Kidney epithelial cell (primary cell): ENCODE measurements at regions not wholly inside any gene's neighbourhood (a gene's known extent, or its start where the extent isn't known, plus 50 kb on each side); places are given as distances from the start of the nearest gene placed in this dataset.

ENCODE experiments used
- DNase-seq: peaks from one replicate; pipeline ENCODE4 v3.0.0-alpha.2; 2010; ENCODE audit warnings: low read depth
- H3K27me3 ChIP-seq: 2 replicates; pipeline ENCODE4 v1.6.0; 2011; ENCODE audit warnings: low read length; ENCODE audit not compliant: control insufficient read depth, insufficient read depth
- H3K36me3 ChIP-seq: 2 replicates; pipeline ENCODE4 v1.5.1; 2011; ENCODE audit warnings: low read length; ENCODE audit not compliant: control insufficient read depth, insufficient read depth
- H3K4me3 ChIP-seq: 2 replicates; pipeline ENCODE4 v1.5.1; 2011; ENCODE audit warnings: low read depth, mild to moderate bottlenecking, control low read depth, low read length
- TF ChIP-seq, protein P1 (sequence below): IDR thresholded peaks from 2 replicates; pipeline ENCODE4 v1.5.1; 2011; ENCODE audit warnings: mild to moderate bottlenecking, moderate library complexity, low read length, control low read depth, inconsistent platforms; ENCODE audit not compliant: insufficient read depth, poor library complexity, severe bottlenecking

- Histone ChIP-seq H3K27me3 (no peaks in the 10 kb centered on the region), H3K36me3 (no peaks in the 10 kb centered on the region), H3K4me3 (no peak overlapping the region)
- no peak for DNase-seq
- TF ChIP-seq, protein P1, sequence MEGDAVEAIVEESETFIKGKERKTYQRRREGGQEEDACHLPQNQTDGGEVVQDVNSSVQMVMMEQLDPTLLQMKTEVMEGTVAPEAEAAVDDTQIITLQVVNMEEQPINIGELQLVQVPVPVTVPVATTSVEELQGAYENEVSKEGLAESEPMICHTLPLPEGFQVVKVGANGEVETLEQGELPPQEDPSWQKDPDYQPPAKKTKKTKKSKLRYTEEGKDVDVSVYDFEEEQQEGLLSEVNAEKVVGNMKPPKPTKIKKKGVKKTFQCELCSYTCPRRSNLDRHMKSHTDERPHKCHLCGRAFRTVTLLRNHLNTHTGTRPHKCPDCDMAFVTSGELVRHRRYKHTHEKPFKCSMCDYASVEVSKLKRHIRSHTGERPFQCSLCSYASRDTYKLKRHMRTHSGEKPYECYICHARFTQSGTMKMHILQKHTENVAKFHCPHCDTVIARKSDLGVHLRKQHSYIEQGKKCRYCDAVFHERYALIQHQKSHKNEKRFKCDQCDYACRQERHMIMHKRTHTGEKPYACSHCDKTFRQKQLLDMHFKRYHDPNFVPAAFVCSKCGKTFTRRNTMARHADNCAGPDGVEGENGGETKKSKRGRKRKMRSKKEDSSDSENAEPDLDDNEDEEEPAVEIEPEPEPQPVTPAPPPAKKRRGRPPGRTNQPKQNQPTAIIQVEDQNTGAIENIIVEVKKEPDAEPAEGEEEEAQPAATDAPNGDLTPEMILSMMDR = no peak
These were observed 221.4 kb upstream of the RBFOX1 start for GRCh38 chr16:7111265-7111664.

DNA sequence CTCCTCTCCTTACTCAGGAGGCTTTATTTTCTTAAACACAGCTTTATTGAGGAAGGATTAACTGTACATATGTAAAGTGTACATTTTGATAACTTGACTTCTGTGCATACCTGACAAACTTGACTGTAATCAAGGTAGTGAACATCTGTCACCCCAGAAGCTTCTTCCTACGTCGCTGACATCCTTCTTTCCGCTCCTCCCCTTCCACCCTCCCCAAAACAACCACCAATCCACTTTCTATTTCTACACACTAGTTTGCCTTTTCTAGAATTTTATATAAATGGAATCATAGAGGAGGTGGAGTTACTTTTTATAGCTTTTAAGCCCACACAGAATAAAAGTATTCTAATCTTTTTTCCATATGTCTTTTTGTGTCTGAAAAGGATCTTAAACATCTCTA lies 225.2 kb upstream of the RBFOX1 start:
- no peak overlapping the region for H3K4me3 ChIP-seq
- H3K27me3 ChIP-seq = no peaks in the 10 kb centered on the region
- no peaks in the 10 kb centered on the region for H3K36me3 ChIP-seq
- DNase-seq = no peak
- TF ChIP-seq, protein P1 = no peak

GRCh38 chr16:7103056-7103455 lies 229.6 kb upstream of the RBFOX1 start:
- Histone ChIP-seq H3K27me3 (no peaks in the 10 kb centered on the region), H3K36me3 (no peaks in the 10 kb centered on the region), H3K4me3 (no peak overlapping the region)
- no peak for DNase-seq
- TF ChIP-seq, protein P1 = no peak

GRCh38 chr16:7101054-7101453 lies 231.6 kb upstream of the RBFOX1 start:
- TF ChIP-seq, protein P1 = no peak
- H3K36me3 ChIP-seq = no peaks in the 10 kb centered on the region
- H3K27me3 ChIP-seq = no peaks in the 10 kb centered on the region
- no peak overlapping the region for H3K4me3 ChIP-seq
- no peak for DNase-seq

GRCh38 chr16:7097518-7097917 lies 235.1 kb upstream of the RBFOX1 start:
- no peak for DNase-seq
- H3K36me3 ChIP-seq = no peaks in the 10 kb centered on the region
- TF ChIP-seq, protein P1 = no peak
- H3K27me3 ChIP-seq = no peaks in the 10 kb centered on the region
- H3K4me3 ChIP-seq = no peak overlapping the region

DNA sequence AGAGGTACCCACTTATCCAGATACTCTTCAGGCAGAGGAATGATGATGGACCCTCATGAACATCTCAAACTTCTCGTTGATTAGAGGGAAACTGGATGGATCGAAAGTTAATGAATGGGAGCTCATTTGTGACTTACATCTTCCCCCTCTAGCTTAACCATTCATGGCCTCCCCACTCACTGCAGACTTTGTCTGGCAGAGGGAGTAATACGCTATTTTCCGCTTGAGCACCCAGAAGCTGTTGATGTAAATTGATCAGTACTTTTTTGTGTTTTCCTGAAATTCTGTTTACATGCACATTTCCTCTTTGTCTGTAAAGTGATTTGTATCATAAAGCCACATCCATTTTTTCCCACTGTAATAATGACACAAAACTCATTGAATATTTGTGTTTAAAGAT lies 239.1 kb upstream of the RBFOX1 start:
- no peak for DNase-seq
- Histone ChIP-seq H3K27me3 (no peaks in the 10 kb centered on the region), H3K36me3 (no peaks in the 10 kb centered on the region), H3K4me3 (no peak overlapping the region)
- TF ChIP-seq, protein P1 = no peak
